AG04449 (cell line): ENCODE measurements at regions not wholly inside any gene's neighbourhood (a gene's known extent, or its start where the extent isn't known, plus 50 kb on each side); places are given as distances from the start of the nearest gene placed in this dataset.

Experiments used
- CTCF ChIA-PET: fragments of 350-600 bp; formaldehyde crosslinking; extraction: SDS; loops from one replicate; lab custom pipeline; 2021; ENCODE audit warnings: antibody characterized with exemption; lab: Yijun Ruan, JAX
- POLR2A ChIA-PET: fragments of 400-600, 350-600 bp; formaldehyde crosslinking; extraction: SDS; loops from one replicate; lab custom pipeline; 2020; ENCODE audit warnings: antibody characterized with exemption, inconsistent platforms; lab: Yijun Ruan, JAX
- DNase-seq: peaks from one replicate; pipeline ENCODE4 v3.0.0-alpha.2; 2010; ENCODE audit warnings: low read depth, low spot score
- H3K4me3 ChIP-seq: 2 replicates; pipeline ENCODE4 v1.5.1; 2011; ENCODE audit warnings: low read depth, mild to moderate bottlenecking, control low read depth, low read length
- CTCF ChIP-seq: IDR thresholded peaks from one replicate; pipeline ENCODE4 v1.5.1; 2011; ENCODE audit warnings: mild to moderate bottlenecking, moderate library complexity, low read length, control low read depth, inconsistent platforms; ENCODE audit not compliant: insufficient read depth; ENCODE audit errors: missing control alignments

- no peak for TF ChIP-seq CTCF
- ChIA-PET POLR2A (no interaction called here), CTCF (no interaction called here)
- H3K4me3 ChIP-seq, result no peak overlapping the region
- DNase-seq, result no peak
Observed at GRCh38 chr13:77989281-77989680, 70.7 kb upstream of the EDNRB start.

- no peak for TF ChIP-seq CTCF
Observed at GRCh38 chr13:77988355-77988754, 69.7 kb upstream of the EDNRB start.

GRCh38 chr13:77986713-77987112, 68.1 kb upstream of the EDNRB start:
- DNase-seq, result no peak
- no peak for TF ChIP-seq CTCF
- ChIA-PET POLR2A (no interaction called here), CTCF (no interaction called here)
- H3K4me3 ChIP-seq, result no peak overlapping the region

More at GRCh38 chr13:77988355-77988754, 69.7 kb upstream of the EDNRB start:
- no peak for DNase-seq
- no peak overlapping the region for H3K4me3 ChIP-seq
- POLR2A ChIA-PET, result no interaction called here
- CTCF ChIA-PET, result no interaction called here

GRCh38 chr13:77985866-77986636, 67.4 kb upstream of the EDNRB start:
- TF ChIP-seq CTCF, result no peak
- CTCF ChIA-PET, result no interaction called here
- no peak for DNase-seq
- H3K4me3 ChIP-seq, result no peak overlapping the region
- POLR2A ChIA-PET, result no interaction called here

- no peak overlapping the region for H3K4me3 ChIP-seq
- TF ChIP-seq CTCF, result no peak
- no peak for DNase-seq
- CTCF ChIA-PET, result no interaction called here
- POLR2A ChIA-PET, result no interaction called here
Observed at GRCh38 chr13:77981281-77981881, 62.8 kb upstream of the EDNRB start.

- no peak overlapping the region for H3K4me3 ChIP-seq
- ChIA-PET CTCF (no interaction called here), POLR2A (no interaction called here)
- DNase-seq, result no peak
- TF ChIP-seq CTCF, result no peak
Observed at GRCh38 chr13:77980592-77980991, 62.0 kb upstream of the EDNRB start.
